Neural progenitor cell (in vitro differentiated cells): ENCODE measurements at regions not wholly inside any gene's neighbourhood (a gene's known extent, or its start where the extent isn't known, plus 50 kb on each side); places are given as distances from the start of the nearest gene placed in this dataset.

Source experiments
- DNase-seq: peaks from one replicate; pipeline ENCODE4 v3.0.0-alpha.2; 2016; ENCODE audit warnings: low spot score
- H2AFZ ChIP-seq: fragments of 200-600 bp; sonication (generic); replicated peaks from 2 replicates; pipeline ENCODE4 v1.6.1; 2016; ENCODE audit warnings: antibody characterized with exemption
- H3F3A ChIP-seq: fragments of 200-600 bp; sonication (generic); 2 replicates; pipeline ENCODE4 v1.6.1; 2016; ENCODE audit warnings: antibody characterized with exemption, low read depth
- H3K27ac ChIP-seq: fragments of 200-600 bp; sonication (generic); 2 replicates; pipeline ENCODE4 v1.5.1; 2016; ENCODE audit warnings: mild to moderate bottlenecking
- H3K27me3 ChIP-seq: fragments of 200-600 bp; sonication (generic); 2 replicates; pipeline ENCODE4 v1.6.1; 2016; ENCODE audit warnings: mild to moderate bottlenecking, moderate library complexity
- H3K36me3 ChIP-seq: fragments of 200-600 bp; sonication (generic); 2 replicates; pipeline ENCODE4 v1.5.1; 2016
- H3K4me1 ChIP-seq: fragments of 200-600 bp; sonication (generic); 2 replicates; pipeline ENCODE4 v1.6.1; 2016; ENCODE audit warnings: mixed run types
- H3K4me2 ChIP-seq: fragments of 200-600 bp; sonication (generic); 2 replicates; pipeline ENCODE4 v1.6.1; 2016
- H3K4me3 ChIP-seq: fragments of 200-600 bp; sonication (generic); 2 replicates; pipeline ENCODE4 v1.5.1; 2016
- H3K79me2 ChIP-seq: fragments of 200-600 bp; sonication (generic); 2 replicates; pipeline ENCODE4 v1.6.1; 2016; ENCODE audit warnings: low read depth
- H3K9ac ChIP-seq: fragments of 200-600 bp; sonication (generic); 2 replicates; pipeline ENCODE4 v1.6.1; 2016
- H3K9me3 ChIP-seq: fragments of 200-600 bp; sonication (generic); 2 replicates; pipeline ENCODE4 v1.5.1; 2016; ENCODE audit warnings: low read depth
- H4K20me1 ChIP-seq: fragments of 200-600 bp; sonication (generic); 2 replicates; pipeline ENCODE4 v1.6.1; 2016; ENCODE audit warnings: low read depth
- H3K27ac Mint-ChIP-seq: 3 replicates; pipeline ENCODE4 v1.8.0; 2021; ENCODE audit warnings: mixed read lengths
- H3K27me3 Mint-ChIP-seq: 2 replicates; pipeline ENCODE4 v1.8.0; 2022; ENCODE audit warnings: low read depth, mild to moderate bottlenecking, inconsistent platforms, moderate library complexity, mixed read lengths; ENCODE audit not compliant: insufficient read depth
- H3K36me3 Mint-ChIP-seq: 3 replicates; pipeline ENCODE4 v1.8.0; 2021; ENCODE audit warnings: mixed read lengths
- H3K4me1 Mint-ChIP-seq: 3 replicates; pipeline ENCODE4 v1.8.0; 2021; ENCODE audit warnings: mixed read lengths
- H3K4me3 Mint-ChIP-seq: 3 replicates; pipeline ENCODE4 v1.8.0; 2021; ENCODE audit warnings: mild to moderate bottlenecking, moderate library complexity, mixed read lengths
- H3K9me3 Mint-ChIP-seq: 3 replicates; pipeline ENCODE4 v1.8.0; 2020; ENCODE audit warnings: mixed read lengths
- EZH2 ChIP-seq: fragments of 200-600 bp; sonication (generic); IDR thresholded peaks from 2 replicates; pipeline ENCODE4 v1.6.1; 2017; ENCODE audit warnings: antibody characterized with exemption, mild to moderate bottlenecking, moderate library complexity
- EZH2phosphoT487 ChIP-seq: fragments of 200-600 bp; sonication (generic); IDR thresholded peaks from 2 replicates; pipeline ENCODE4 v1.6.1; 2017; ENCODE audit warnings: antibody characterized with exemption
- TF ChIP-seq, protein P1 (sequence below): fragments of 200-600 bp; sonication (generic); IDR thresholded peaks from 2 replicates; pipeline ENCODE4 v1.5.1; 2017; ENCODE audit warnings: antibody characterized with exemption, mild to moderate bottlenecking

DNA sequence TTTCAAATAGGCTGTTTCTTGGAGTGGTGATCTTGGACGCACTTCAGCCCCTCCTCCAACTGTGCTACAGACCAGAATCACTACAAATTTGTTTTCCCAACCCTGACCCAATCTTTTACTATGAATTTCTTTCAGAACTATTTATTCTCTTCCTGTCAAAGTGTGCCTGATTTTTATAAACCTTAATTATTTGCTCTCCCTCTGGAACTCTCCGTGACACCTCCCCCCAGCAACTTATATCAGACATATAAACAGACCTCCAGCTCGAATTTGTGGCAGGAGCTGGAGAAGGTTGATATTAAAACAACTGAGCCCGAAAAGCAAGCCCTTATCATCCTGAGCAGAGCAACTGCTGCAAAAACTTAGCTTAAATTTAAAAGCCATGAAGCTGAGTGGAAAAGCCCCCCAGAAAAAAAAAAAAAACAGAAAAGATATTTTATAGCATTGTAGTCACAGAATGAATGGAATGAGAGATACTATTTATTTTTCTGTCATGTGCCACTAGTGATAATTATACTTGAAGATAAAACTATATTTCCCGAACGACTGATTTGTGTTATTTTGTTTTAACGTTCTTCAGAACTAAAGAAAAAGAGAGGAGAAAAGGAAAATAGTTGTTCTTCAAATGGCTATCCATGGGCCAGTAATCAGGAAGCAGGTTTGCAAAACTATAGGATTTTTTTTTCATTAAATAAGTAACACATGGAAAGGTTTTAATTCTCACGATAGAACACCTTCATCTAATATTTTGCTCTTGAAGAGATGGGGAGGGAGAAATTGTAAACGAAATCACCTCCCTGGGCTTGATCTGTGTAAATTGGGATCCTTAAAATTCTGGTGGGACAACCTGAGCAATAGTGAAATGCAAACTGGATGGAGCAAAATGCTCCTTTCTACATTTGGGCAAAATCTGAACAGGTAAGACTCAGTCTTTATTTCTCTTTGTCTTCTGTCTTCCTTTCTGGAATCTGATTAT lies 80.8 kb downstream of the NR2F2 start:
- peak overlapping the region; percentile 21 for H3K4me3 Mint-ChIP-seq
- peaks cover 44% of the 10 kb centered on the region for H3K4me1 ChIP-seq

DNA sequence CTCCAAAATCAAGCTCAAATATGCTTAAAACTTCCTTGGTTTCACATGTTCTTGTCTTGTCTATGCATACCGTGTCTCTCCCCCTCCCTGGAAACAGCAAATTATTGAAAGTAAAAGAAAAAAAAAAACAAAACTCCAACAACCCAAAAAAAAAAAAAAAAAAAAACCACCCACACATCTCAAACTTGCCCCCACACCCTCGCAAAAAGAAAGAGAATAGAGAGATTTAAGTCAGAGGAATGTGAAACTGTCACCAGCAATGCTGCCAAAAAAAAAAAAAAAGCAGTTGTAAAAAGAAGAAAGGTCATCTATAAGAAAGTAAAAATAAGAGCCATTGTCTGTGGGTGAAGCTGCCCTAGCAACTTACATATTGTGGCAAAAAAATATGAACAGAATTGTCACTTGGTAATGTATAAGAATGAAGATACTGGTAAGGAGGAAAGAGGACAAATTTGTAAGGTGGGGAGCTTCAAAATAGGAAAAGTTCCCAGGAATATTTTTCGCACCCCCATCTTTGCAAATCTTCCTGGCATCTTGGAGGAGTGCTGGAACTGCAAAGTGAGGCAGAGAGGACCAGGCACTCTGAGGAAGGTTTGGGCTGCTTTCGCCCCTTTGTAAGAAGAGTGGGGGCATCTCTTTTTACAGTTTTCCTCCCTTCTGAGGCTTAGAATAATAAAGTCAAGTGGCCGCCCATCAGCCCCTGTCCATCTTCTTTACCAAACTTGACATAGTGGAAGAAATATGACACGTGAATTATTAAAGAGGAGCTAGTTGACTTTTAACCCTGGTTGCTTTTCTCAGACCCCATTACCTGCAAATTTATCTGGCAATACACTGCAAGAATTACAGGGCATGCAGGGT lies 81.8 kb downstream of the NR2F2 start:
- Histone ChIP-seq H3K27ac (no peak overlapping the region), H3K4me1 (peaks cover 41% of the 10 kb centered on the region), H2AFZ (no peak overlapping the region), H3K4me2 (no peak overlapping the region), H3K79me2 (no peaks in the 10 kb centered on the region), H3K36me3 (no peaks in the 10 kb centered on the region), H3K4me3 (no peak overlapping the region), H3K9ac (no peak overlapping the region), H3F3A (peaks cover 37% of the 10 kb centered on the region), H3K27me3 (peaks cover 100% of the 10 kb centered on the region), H3K9me3 (no peaks in the 10 kb centered on the region), H4K20me1 (peaks cover 35% of the 10 kb centered on the region)
- H3K9me3 Mint-ChIP-seq, result peaks cover 2% of the 10 kb centered on the region
- no peak overlapping the region for H3K27ac Mint-ChIP-seq
- H3K36me3 Mint-ChIP-seq, result no peaks in the 10 kb centered on the region
- TF ChIP-seq EZH2 (no peak), EZH2phosphoT487 (no peak)
- TF ChIP-seq, protein P1, sequence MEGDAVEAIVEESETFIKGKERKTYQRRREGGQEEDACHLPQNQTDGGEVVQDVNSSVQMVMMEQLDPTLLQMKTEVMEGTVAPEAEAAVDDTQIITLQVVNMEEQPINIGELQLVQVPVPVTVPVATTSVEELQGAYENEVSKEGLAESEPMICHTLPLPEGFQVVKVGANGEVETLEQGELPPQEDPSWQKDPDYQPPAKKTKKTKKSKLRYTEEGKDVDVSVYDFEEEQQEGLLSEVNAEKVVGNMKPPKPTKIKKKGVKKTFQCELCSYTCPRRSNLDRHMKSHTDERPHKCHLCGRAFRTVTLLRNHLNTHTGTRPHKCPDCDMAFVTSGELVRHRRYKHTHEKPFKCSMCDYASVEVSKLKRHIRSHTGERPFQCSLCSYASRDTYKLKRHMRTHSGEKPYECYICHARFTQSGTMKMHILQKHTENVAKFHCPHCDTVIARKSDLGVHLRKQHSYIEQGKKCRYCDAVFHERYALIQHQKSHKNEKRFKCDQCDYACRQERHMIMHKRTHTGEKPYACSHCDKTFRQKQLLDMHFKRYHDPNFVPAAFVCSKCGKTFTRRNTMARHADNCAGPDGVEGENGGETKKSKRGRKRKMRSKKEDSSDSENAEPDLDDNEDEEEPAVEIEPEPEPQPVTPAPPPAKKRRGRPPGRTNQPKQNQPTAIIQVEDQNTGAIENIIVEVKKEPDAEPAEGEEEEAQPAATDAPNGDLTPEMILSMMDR, result no peak
- DNase-seq, result peak; percentile 46
- H3K4me1 Mint-ChIP-seq, result peaks cover 34% of the 10 kb centered on the region
- H3K4me3 Mint-ChIP-seq, result no peak overlapping the region
- H3K27me3 Mint-ChIP-seq, result peaks cover 88% of the 10 kb centered on the region

More for the DNA sequence above, 80.8 kb downstream of the NR2F2 start:
- Histone ChIP-seq H3K9ac (no peak overlapping the region), H3K9me3 (no peaks in the 10 kb centered on the region), H4K20me1 (peaks cover 34% of the 10 kb centered on the region), H3K27ac (no peak overlapping the region), H3F3A (peaks cover 42% of the 10 kb centered on the region), H3K27me3 (peaks cover 100% of the 10 kb centered on the region), H3K4me3 (no peak overlapping the region), H3K36me3 (no peaks in the 10 kb centered on the region), H3K79me2 (no peaks in the 10 kb centered on the region), H2AFZ (no peak overlapping the region), H3K4me2 (no peak overlapping the region)
- no peak for DNase-seq
- H3K36me3 Mint-ChIP-seq, result no peaks in the 10 kb centered on the region
- TF ChIP-seq EZH2phosphoT487 (no peak), EZH2 (no peak)
- TF ChIP-seq, protein P1, result no peak
- H3K4me1 Mint-ChIP-seq, result peaks cover 41% of the 10 kb centered on the region
- H3K9me3 Mint-ChIP-seq, result peaks cover 2% of the 10 kb centered on the region
- peaks cover 85% of the 10 kb centered on the region for H3K27me3 Mint-ChIP-seq
- no peak overlapping the region for H3K27ac Mint-ChIP-seq

DNA sequence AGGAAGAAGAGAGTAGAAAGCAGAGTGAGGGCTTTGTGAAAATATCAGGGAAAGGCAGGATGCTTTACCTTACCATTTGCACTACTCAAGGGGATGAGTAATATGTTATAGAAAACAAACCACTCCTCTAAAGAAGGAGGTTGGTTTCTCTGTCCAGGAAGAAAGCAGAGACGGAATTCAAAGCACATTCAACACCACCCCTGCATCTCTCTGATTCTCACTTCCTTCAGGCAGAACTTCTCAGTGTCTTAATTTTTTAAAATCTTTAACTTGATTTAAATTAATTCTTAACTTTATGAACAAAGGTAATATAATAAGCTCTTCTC lies 82.4 kb downstream of the NR2F2 start:
- Histone ChIP-seq H4K20me1 (peaks cover 38% of the 10 kb centered on the region), H3K27ac (no peak overlapping the region), H3K4me2 (no peak overlapping the region), H2AFZ (no peak overlapping the region), H3K27me3 (peaks cover 100% of the 10 kb centered on the region), H3K9me3 (no peaks in the 10 kb centered on the region), H3K9ac (no peak overlapping the region), H3K4me3 (no peak overlapping the region), H3F3A (peaks cover 42% of the 10 kb centered on the region), H3K36me3 (no peaks in the 10 kb centered on the region), H3K4me1 (peaks cover 42% of the 10 kb centered on the region), H3K79me2 (no peaks in the 10 kb centered on the region)
- Mint-ChIP-seq H3K27ac (no peak overlapping the region), H3K9me3 (no peaks in the 10 kb centered on the region), H3K4me1 (peaks cover 34% of the 10 kb centered on the region), H3K27me3 (peaks cover 88% of the 10 kb centered on the region), H3K4me3 (no peak overlapping the region), H3K36me3 (no peaks in the 10 kb centered on the region)
- no peak for DNase-seq
- no peak for TF ChIP-seq EZH2phosphoT487
- no peak for TF ChIP-seq EZH2
